Activated T-cell treated with anti-CD3 and anti-CD28 coated beads for 1 hour (primary cell): ENCODE measurements at regions not wholly inside any gene's neighbourhood (a gene's known extent, or its start where the extent isn't known, plus 50 kb on each side); places are given as distances from the start of the nearest gene placed in this dataset.
"Not testable (repeated sequence)": the region's sequence is repeated elsewhere in the genome, so short reads cannot be mapped to it uniquely, and the experiment has no call there.

Experiments used
- DNase-seq: peaks from one replicate; pipeline ENCODE4 v3.0.0-alpha.2; 2020; ENCODE audit warnings: low read depth

- DNase-seq: no peak
These were observed 344.7 kb downstream of the TAF11L14 start for GRCh38 chr5:17978954-17979353.

GRCh38 chr5:17982626-17983025 lies 348.4 kb downstream of the TAF11L14 start:
- DNase-seq: not testable (repeated sequence)

GRCh38 chr5:17989036-17989435 lies 354.8 kb downstream of the TAF11L14 start:
- no peak for DNase-seq

- DNase-seq: no peak
These were observed 355.6 kb downstream of the TAF11L14 start for GRCh38 chr5:17989567-17990563.

GRCh38 chr5:17991775-17992174 lies 357.5 kb downstream of the TAF11L14 start:
- no peak for DNase-seq

GRCh38 chr5:17992291-17992690 lies 358.0 kb downstream of the TAF11L14 start:
- DNase-seq: no peak

- DNase-seq: no peak
These were observed 361.7 kb downstream of the TAF11L14 start for GRCh38 chr5:17995997-17996396.

- DNase-seq: no peak
These were observed 365.6 kb downstream of the TAF11L14 start for GRCh38 chr5:17999858-18000257.

GRCh38 chr5:18000744-18001143 lies 366.5 kb downstream of the TAF11L14 start:
- no peak for DNase-seq

GRCh38 chr5:18003312-18003711 lies 369.1 kb downstream of the TAF11L14 start:
- DNase-seq: no peak

- no peak for DNase-seq
These were observed 369.5 kb downstream of the TAF11L14 start for GRCh38 chr5:18003784-18004183.

GRCh38 chr5:18006235-18006634 lies 372.0 kb downstream of the TAF11L14 start:
- not testable (repeated sequence) for DNase-seq

GRCh38 chr5:18008940-18009339 lies 374.7 kb downstream of the TAF11L14 start:
- no peak for DNase-seq

GRCh38 chr5:18010053-18010452 lies 375.8 kb downstream of the TAF11L14 start:
- DNase-seq: no peak

GRCh38 chr5:18018472-18018871 lies 384.2 kb downstream of the TAF11L14 start:
- no peak for DNase-seq

- DNase-seq: no peak
These were observed 389.0 kb downstream of the TAF11L14 start for GRCh38 chr5:18023275-18023674.

GRCh38 chr5:18023986-18024385 lies 389.7 kb downstream of the TAF11L14 start:
- DNase-seq: no peak

- no peak for DNase-seq
These were observed 390.3 kb downstream of the TAF11L14 start for GRCh38 chr5:18024542-18024941.

GRCh38 chr5:18027241-18027867 lies 393.1 kb downstream of the TAF11L14 start:
- DNase-seq: no peak

GRCh38 chr5:18028036-18028435 lies 393.8 kb downstream of the TAF11L14 start:
- DNase-seq: no peak

- no peak for DNase-seq
These were observed 398.5 kb downstream of the TAF11L14 start for GRCh38 chr5:18032744-18033143.

- DNase-seq: no peak
These were observed 402.3 kb downstream of the TAF11L14 start for GRCh38 chr5:18036531-18036930.

GRCh38 chr5:18037718-18038117 lies 403.5 kb downstream of the TAF11L14 start:
- DNase-seq: no peak
